ENCODE measurements at regions not wholly inside any gene's neighbourhood (a gene's known extent, or its start where the extent isn't known, plus 50 kb on each side); places are given as distances from the start of the nearest gene placed in this dataset.

GRCh38 chr4:108223313-108223712, 54.6 kb upstream of the LEF1 start:
- no peak for DNase-seq (ENCODE audit: low read depth, low spot score)
- TF ChIP-seq CTCF (IDR thresholded peaks at IDR 0.05; ENCODE audit: low read depth, low read length) = no peak
- Histone ChIP-seq H3K4me3 (ENCODE audit: low read depth, low read length) (no peak overlapping the region), H3K27me3 (ENCODE audit: control insufficient read depth, insufficient read depth, low read length) (no peaks in the 10 kb centered on the region), H3K9me3 (ENCODE audit: control insufficient read depth, insufficient read depth, low read length) (no peaks in the 10 kb centered on the region), H3K27ac (ENCODE audit: low read depth, low read length) (no peak overlapping the region)
- POLR2A ChIA-PET = no interaction called here
- CTCF ChIA-PET = no interaction called here

DNA sequence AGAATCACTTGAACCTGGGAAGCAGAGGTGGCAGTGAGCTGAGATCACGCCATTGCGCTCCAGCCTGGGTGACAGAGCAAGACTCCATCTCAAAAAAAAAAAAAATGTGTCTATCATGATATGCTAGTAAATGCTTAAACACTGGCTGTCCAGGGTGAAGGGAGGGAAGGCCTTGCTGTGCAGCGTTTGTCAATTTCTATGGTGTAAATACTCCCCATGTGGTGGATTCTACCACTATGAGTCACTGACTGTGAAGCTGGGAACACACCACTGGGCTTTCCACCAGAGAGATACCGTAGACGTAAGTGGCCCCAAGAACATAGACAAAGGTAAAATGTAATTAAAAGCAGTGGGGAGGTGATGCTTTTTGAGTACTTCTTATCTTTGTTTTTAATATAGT, 51.3 kb upstream of the LEF1 start:
- no peak for DNase-seq (ENCODE audit: low read depth, low spot score)
- CTCF ChIA-PET = no interaction called here
- no peak overlapping the region for H3K27ac ChIP-seq (ENCODE audit: low read depth, low read length)
- no peak for TF ChIP-seq CTCF (IDR thresholded peaks at IDR 0.05; ENCODE audit: low read depth, low read length)
- H3K4me3 ChIP-seq (ENCODE audit: low read depth, low read length) = no peak overlapping the region
- POLR2A ChIA-PET = no interaction called here
- H3K27me3 ChIP-seq (ENCODE audit: control insufficient read depth, insufficient read depth, low read length) = no peaks in the 10 kb centered on the region
- H3K9me3 ChIP-seq (ENCODE audit: control insufficient read depth, insufficient read depth, low read length) = no peaks in the 10 kb centered on the region
